Peyer's patch (tissue), 4 donors: ENCODE measurements at regions not wholly inside any gene's neighbourhood (a gene's known extent, or its start where the extent isn't known, plus 50 kb on each side); places are given as distances from the start of the nearest gene placed in this dataset.
"Not testable (repeated sequence)": the region's sequence is repeated elsewhere in the genome, so short reads cannot be mapped to it uniquely, and the experiment has no call there.

Experiments
- DNase-seq, 3 donors: peaks; one replicate each; pipeline ENCODE4 v3.0.0-alpha.2; 2017 to 2019
- H3K27ac ChIP-seq, 4 donors: fragments of 200-600 bp; sonication (generic); one replicate each; pipeline ENCODE4 v1.5.1; 2016 to 2019
- H3K27me3 ChIP-seq, 2 donors: fragments of 200-600 bp; sonication (generic); one replicate each; pipeline ENCODE4 v1.5.1; 2019
- H3K36me3 ChIP-seq, 3 donors: fragments of 200-600 bp; sonication (generic); one replicate each; pipeline ENCODE4 v1.5.1; 2016 to 2019
- H3K4me1 ChIP-seq, 4 donors: fragments of 200-600 bp; sonication (generic); one replicate each; pipeline ENCODE4 v1.5.1; 2016 to 2019
- H3K4me3 ChIP-seq, 4 donors: fragments of 200-600 bp; sonication (generic); 1 replicate in 3 of 4; 2 replicates in 1 of 4; pipeline ENCODE4 v1.5.1; 2016 to 2019; ENCODE audit warnings: mild to moderate bottlenecking in 1 of 4
- H3K9me3 ChIP-seq, 4 donors: fragments of 200-600 bp; sonication (generic); one replicate each; pipeline ENCODE4 v1.5.1; 2016 to 2019; ENCODE audit warnings: mild to moderate bottlenecking in 1 of 4
- POLR2A ChIP-seq, 2 donors: fragments of 450-650 bp; IDR thresholded peaks; one replicate each; pipeline ENCODE4 v1.5.1; 2017; ENCODE audit warnings: antibody characterized with exemption in 2 of 2, mild to moderate bottlenecking in 2 of 2, moderate library complexity in 2 of 2
- TF ChIP-seq, protein P1 (sequence below), 6 experiments: fragments of 450-650 bp in 4 of 6; fragments of 200-600 bp in 2 of 6; sonication (generic) in 1 of 6; IDR thresholded peaks; one replicate each; pipeline ENCODE4 v1.5.1; 2017 to 2019; ENCODE audit warnings: antibody characterized with exemption in 6 of 6, mild to moderate bottlenecking in 3 of 6, moderate library complexity in 1 of 6

DNA sequence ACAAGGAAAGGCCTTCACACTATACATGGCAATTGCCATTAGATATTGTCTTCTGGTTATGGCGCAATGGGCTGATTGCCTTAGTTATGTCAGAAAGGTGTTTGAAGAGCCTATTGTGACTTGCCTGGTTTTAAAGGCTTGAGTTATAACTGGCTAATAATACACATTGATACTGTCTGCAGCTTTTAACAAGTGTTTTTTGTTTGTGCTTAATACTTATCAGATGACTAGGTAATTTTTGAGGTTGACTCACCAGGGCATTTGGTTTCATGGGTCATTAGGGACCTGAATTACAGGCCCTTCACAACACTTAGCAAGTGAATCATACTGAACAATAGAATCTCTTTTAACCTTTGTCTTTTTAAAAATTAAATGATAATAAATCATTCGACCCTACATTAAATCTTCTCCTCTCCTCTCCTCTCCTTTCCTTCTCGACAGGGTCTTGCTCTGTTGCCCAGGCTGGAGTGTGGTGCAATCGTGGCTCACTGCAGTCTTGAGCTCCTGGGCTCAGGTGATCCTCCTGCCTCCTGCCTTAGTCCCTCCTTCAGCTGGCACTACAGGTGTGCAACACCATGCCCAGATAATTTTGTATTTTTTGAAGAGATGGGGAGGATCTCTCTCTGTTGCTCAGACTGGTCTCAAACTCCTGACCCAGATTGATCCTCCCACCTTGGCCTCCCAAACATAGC, 196.3 kb downstream of the JCAD start:
- Histone ChIP-seq H3K4me1 (no peaks in the 10 kb centered on the region), H3K36me3 (no peaks in the 10 kb centered on the region), H3K4me3 (no peak overlapping the region), H3K27ac (no peak overlapping the region), H3K27me3 (no peaks in the 10 kb centered on the region), H3K9me3 (no peaks in the 10 kb centered on the region)
- no peak for DNase-seq
- TF ChIP-seq, protein P1, sequence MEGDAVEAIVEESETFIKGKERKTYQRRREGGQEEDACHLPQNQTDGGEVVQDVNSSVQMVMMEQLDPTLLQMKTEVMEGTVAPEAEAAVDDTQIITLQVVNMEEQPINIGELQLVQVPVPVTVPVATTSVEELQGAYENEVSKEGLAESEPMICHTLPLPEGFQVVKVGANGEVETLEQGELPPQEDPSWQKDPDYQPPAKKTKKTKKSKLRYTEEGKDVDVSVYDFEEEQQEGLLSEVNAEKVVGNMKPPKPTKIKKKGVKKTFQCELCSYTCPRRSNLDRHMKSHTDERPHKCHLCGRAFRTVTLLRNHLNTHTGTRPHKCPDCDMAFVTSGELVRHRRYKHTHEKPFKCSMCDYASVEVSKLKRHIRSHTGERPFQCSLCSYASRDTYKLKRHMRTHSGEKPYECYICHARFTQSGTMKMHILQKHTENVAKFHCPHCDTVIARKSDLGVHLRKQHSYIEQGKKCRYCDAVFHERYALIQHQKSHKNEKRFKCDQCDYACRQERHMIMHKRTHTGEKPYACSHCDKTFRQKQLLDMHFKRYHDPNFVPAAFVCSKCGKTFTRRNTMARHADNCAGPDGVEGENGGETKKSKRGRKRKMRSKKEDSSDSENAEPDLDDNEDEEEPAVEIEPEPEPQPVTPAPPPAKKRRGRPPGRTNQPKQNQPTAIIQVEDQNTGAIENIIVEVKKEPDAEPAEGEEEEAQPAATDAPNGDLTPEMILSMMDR (IDR thresholded peaks at IDR 0.05) = no peak
- no peak for TF ChIP-seq POLR2A (IDR thresholded peaks at IDR 0.05)

DNA sequence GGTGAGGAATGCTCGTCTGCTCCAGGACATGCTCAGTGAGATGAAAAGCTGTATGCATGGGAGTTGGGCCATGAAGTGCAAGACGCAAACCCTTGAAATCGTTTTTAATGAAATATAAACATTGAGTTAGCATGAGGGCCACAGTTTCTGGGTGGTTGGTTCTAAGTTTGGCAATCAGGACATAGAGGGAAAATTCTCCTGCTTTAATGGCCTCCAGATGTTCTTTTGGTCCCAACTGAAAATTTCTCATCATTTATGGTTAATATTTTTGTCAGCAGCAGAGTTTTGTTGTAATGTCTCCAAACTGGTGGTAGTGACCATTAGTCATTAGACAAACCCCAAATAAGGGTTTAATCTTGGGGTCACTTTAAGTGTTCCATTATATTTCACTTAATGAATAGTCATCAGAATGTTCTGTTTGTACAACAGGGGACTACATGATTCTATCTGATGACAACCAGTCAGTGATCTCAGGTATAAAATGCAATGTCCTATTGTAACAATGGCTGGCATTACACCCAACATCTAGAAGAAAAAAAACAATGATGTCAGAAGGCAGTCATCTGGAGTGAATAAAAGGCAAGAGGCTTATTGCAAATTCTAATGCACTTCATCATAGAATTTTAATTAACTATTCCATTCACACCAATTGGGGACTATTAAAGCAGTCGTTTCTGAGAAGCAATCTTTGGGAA, 197.4 kb downstream of the JCAD start:
- no peaks in the 10 kb centered on the region for H3K9me3 ChIP-seq
- no peaks in the 10 kb centered on the region for H3K27me3 ChIP-seq
- no peaks in the 10 kb centered on the region for H3K36me3 ChIP-seq
- TF ChIP-seq, protein P1 (IDR thresholded peaks at IDR 0.05) = no peak
- no peak for TF ChIP-seq POLR2A (IDR thresholded peaks at IDR 0.05)
- H3K4me1 ChIP-seq = no peaks in the 10 kb centered on the region
- no peak overlapping the region for H3K27ac ChIP-seq
- no peak for DNase-seq
- no peak overlapping the region for H3K4me3 ChIP-seq

DNA sequence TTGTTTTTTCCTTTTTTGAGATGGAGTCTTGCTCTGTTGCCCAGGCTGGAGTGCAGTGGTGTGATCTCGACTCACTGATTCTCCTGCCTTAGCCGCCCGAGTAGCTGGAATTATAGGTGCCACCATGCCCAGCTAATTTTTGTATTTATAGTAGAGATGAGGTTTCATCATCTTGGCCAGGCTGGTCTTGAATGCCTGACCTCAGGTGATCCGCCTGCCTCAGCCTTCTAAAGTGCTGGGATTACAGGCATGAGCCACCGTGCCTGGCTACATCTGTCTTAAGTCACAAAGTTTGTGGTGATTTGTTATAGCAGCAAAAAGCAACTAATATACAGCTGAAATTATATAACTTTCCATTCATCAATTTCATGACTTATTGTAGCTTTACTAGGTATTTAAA, 198.2 kb downstream of the JCAD start:
- DNase-seq, H3K4me1 ChIP-seq, H3K27me3 ChIP-seq, H3K27ac ChIP-seq, H3K36me3 ChIP-seq, H3K9me3 ChIP-seq, H3K4me3 ChIP-seq: not testable (repeated sequence)

DNA sequence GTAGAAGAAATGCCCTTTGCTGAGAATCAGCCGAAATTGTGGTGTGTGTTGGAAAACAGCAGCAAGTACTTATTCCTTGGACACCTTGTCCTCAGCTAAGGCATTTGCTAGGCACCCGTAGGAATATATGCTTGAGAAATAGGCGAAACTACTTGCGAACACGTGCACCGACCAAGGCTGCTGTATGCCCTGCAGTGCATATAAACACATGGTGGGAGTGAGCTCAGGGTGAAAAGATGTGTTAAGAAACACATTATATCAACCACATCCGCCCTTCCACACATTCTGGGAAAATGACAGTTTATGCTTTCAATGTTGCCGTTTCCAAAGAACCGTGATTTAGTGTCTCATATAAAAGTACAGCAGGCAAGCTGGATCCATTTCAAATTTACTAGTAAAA, 199.2 kb downstream of the JCAD start:
- TF ChIP-seq POLR2A (IDR thresholded peaks at IDR 0.05) = no peak
- TF ChIP-seq, protein P1 (IDR thresholded peaks at IDR 0.05) = no peak
- Histone ChIP-seq H3K4me1 (no peaks in the 10 kb centered on the region), H3K36me3 (no peaks in the 10 kb centered on the region), H3K27me3 (no peaks in the 10 kb centered on the region), H3K27ac (peak overlapping the region in 1 of 4 donors; percentile 30), H3K4me3 (no peak overlapping the region), H3K9me3 (no peaks in the 10 kb centered on the region)
- no peak for DNase-seq

DNA sequence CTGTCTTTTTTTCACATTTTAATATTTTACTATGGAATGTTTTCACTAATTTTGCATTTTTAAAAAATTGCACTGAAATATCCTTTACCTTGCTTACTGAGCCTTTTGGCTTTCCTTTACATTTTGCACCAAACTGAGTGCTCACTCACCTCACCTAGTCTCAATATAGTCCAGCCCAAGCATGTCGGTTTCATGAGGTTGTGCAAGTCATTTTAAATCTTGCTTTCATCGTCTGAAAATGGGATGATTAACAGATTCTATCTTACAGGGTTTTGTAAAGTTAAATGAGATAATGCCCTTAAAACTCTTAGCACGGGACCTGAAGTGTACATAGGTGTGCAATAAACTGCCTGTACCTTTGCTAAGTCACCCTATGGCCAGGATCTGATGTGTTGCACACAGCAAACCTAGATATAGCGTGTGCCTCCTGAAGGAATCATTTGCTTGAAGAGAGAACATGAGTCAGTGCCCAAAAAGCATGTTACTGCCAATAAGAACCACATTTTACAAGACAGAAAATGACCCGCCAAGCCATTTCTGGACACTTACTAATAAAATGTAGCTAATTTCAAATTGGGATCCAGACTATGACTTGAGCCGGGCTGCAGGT, 199.8 kb downstream of the JCAD start:
- Histone ChIP-seq H3K4me1 (no peaks in the 10 kb centered on the region), H3K36me3 (no peaks in the 10 kb centered on the region), H3K27ac (peak overlapping the region in 1 of 4 donors; percentile 30), H3K9me3 (no peaks in the 10 kb centered on the region), H3K27me3 (no peaks in the 10 kb centered on the region), H3K4me3 (no peak overlapping the region)
- DNase-seq = no peak
- no peak for TF ChIP-seq POLR2A (IDR thresholded peaks at IDR 0.05)
- TF ChIP-seq, protein P1 (IDR thresholded peaks at IDR 0.05) = no peak

DNA sequence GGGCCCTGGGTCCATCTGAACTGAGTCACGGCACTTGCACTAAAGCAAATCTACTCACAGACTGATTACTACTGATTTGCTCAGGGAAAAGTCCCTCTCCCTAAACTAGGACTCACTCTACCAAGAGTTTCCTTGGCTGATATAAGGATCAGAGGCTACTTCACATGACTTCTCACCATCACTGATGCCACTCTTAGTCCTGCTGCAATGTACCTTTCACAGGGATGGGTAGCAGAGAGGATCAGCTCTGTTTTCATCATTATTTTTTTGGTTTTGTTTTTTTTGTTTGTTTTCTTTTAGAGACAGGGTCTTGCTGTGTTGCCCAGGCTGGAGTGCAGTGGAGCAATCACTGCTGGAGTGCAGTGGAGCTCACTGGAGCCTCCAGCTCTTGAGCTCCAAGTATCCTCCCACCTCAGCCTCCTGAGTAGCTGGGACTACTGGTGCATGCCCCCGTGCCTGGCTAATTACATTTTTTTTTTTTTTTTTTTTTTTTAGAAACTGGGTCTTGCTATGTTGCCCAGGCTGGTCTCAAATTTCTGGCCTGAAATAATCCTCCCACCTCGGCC, 200.6 kb downstream of the JCAD start:
- peak overlapping the region in 1 of 4 donors; percentile 20 for H3K27ac ChIP-seq
- no peaks in the 10 kb centered on the region for H3K36me3 ChIP-seq
- no peaks in the 10 kb centered on the region for H3K27me3 ChIP-seq
- DNase-seq = no peak
- H3K4me1 ChIP-seq = no peaks in the 10 kb centered on the region
- no peaks in the 10 kb centered on the region for H3K9me3 ChIP-seq
- H3K4me3 ChIP-seq = no peak overlapping the region
- TF ChIP-seq, protein P1 (IDR thresholded peaks at IDR 0.05) = no peak
- TF ChIP-seq POLR2A (IDR thresholded peaks at IDR 0.05) = no peak
